Hematopoietic multipotent progenitor cell treated with erythropoietin and hydrocortisone succinate and interleukin-3 and kit ligand, for 8 days (in vitro differentiated cells): ENCODE measurements at regions not wholly inside any gene's neighbourhood (a gene's known extent, or its start where the extent isn't known, plus 50 kb on each side); places are given as distances from the start of the nearest gene placed in this dataset.
"Not testable (repeated sequence)": the region's sequence is repeated elsewhere in the genome, so short reads cannot be mapped to it uniquely, and the experiment has no call there.

Experiments used
- DNase-seq: peaks from one replicate; pipeline ENCODE4 v3.0.0-alpha.2; 2015

- DNase-seq, result no peak
These were observed 132.5 kb upstream of the SLC8A1 start for GRCh38 chr2:40584432-40584831.

- no peak for DNase-seq
These were observed 139.9 kb upstream of the SLC8A1 start for GRCh38 chr2:40591774-40592173.

- DNase-seq, result no peak
These were observed 140.3 kb upstream of the SLC8A1 start for GRCh38 chr2:40592218-40592617.

GRCh38 chr2:40606862-40607261 lies 155.0 kb upstream of the SLC8A1 start:
- no peak for DNase-seq

- DNase-seq, result no peak
These were observed 159.3 kb upstream of the SLC8A1 start for GRCh38 chr2:40611196-40611595.

GRCh38 chr2:40625849-40626248 lies 174.0 kb upstream of the SLC8A1 start:
- no peak for DNase-seq

GRCh38 chr2:40628556-40628955 lies 176.7 kb upstream of the SLC8A1 start:
- no peak for DNase-seq

- DNase-seq, result no peak
These were observed 178.0 kb upstream of the SLC8A1 start for GRCh38 chr2:40629768-40630434.

- DNase-seq, result no peak
These were observed 187.4 kb upstream of the SLC8A1 start for GRCh38 chr2:40639320-40639719.

GRCh38 chr2:40642237-40642636 lies 190.3 kb upstream of the SLC8A1 start:
- DNase-seq, result no peak

GRCh38 chr2:40642726-40643125 lies 190.8 kb upstream of the SLC8A1 start:
- DNase-seq, result no peak

GRCh38 chr2:40646642-40647041 lies 194.8 kb upstream of the SLC8A1 start:
- DNase-seq, result no peak

GRCh38 chr2:40652155-40652554 lies 200.3 kb upstream of the SLC8A1 start:
- no peak for DNase-seq

- no peak for DNase-seq
These were observed 201.9 kb upstream of the SLC8A1 start for GRCh38 chr2:40653829-40654228.

GRCh38 chr2:40654346-40654745 lies 202.5 kb upstream of the SLC8A1 start:
- no peak for DNase-seq

GRCh38 chr2:40658941-40659340 lies 207.1 kb upstream of the SLC8A1 start:
- DNase-seq, result no peak

- no peak for DNase-seq
These were observed 213.8 kb upstream of the SLC8A1 start for GRCh38 chr2:40665493-40666232.

GRCh38 chr2:40666398-40666797 lies 214.5 kb upstream of the SLC8A1 start:
- DNase-seq, result no peak

- peak; percentile 4 for DNase-seq
These were observed 216.5 kb upstream of the SLC8A1 start for GRCh38 chr2:40668425-40668824.

- not testable (repeated sequence) for DNase-seq
These were observed 224.4 kb upstream of the SLC8A1 start for GRCh38 chr2:40676134-40676790.

- DNase-seq, result no peak
These were observed 228.7 kb upstream of the SLC8A1 start for GRCh38 chr2:40680547-40680946.

- DNase-seq, result no peak
These were observed 238.1 kb upstream of the SLC8A1 start for GRCh38 chr2:40690036-40690435.

GRCh38 chr2:40690525-40690924 lies 238.6 kb upstream of the SLC8A1 start:
- no peak for DNase-seq
